ENCODE measurements at regions not wholly inside any gene's neighbourhood (a gene's known extent, or its start where the extent isn't known, plus 50 kb on each side); places are given as distances from the start of the nearest gene placed in this dataset.

DNA sequence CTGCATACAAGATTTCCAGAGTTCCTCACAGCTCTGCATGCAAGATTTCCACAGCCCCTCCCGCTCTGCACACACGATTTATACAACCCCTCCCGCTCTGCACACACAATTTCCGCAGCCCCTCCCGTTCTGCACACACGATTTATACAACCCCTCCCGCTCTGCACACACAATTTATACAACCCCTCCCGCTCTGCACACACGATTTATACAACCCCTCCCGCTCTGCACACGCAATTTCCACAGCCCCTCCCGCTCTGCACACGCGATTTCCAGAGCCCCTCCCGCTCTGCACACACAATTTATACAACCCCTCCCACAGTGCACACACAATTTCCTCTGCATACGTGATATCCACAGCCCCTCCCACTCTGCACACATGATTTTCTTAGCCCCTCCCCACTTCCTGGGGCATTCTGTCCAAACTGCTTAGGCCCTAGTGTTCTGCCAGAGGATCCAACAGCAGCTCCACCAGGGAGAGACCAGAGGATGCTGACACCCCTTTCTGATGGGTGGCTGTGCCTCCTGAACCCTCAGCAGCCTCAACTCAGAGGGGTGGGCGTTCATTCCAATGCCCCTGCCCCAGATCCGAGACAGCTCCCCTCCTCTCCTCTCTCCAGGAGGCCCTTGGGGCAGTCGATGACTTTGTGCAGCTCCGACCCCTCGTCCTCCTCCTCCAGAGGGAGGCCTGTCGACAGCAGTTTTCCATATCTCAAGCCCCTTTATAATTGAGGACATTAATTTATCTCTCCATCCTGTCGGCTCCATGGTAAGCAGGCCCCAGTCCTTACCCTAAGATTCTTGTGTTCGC lies 671.7 kb downstream of the BRD1 start:
- TF ChIP-seq, protein P1, sequence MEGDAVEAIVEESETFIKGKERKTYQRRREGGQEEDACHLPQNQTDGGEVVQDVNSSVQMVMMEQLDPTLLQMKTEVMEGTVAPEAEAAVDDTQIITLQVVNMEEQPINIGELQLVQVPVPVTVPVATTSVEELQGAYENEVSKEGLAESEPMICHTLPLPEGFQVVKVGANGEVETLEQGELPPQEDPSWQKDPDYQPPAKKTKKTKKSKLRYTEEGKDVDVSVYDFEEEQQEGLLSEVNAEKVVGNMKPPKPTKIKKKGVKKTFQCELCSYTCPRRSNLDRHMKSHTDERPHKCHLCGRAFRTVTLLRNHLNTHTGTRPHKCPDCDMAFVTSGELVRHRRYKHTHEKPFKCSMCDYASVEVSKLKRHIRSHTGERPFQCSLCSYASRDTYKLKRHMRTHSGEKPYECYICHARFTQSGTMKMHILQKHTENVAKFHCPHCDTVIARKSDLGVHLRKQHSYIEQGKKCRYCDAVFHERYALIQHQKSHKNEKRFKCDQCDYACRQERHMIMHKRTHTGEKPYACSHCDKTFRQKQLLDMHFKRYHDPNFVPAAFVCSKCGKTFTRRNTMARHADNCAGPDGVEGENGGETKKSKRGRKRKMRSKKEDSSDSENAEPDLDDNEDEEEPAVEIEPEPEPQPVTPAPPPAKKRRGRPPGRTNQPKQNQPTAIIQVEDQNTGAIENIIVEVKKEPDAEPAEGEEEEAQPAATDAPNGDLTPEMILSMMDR (IDR thresholded peaks at IDR 0.05; ENCODE audit: insufficient read depth, low read length), result no peak
- TF ChIP-seq SPI1 (IDR thresholded peaks at IDR 0.05; ENCODE audit: borderline replicate concordance, low read depth) (no peak), POLR2AphosphoS5 (IDR thresholded peaks at IDR 0.05; ENCODE audit: low read depth) (no peak), GABPA (IDR thresholded peaks at IDR 0.05; ENCODE audit: low read depth) (no peak)
- TF ChIP-seq, protein P2, sequence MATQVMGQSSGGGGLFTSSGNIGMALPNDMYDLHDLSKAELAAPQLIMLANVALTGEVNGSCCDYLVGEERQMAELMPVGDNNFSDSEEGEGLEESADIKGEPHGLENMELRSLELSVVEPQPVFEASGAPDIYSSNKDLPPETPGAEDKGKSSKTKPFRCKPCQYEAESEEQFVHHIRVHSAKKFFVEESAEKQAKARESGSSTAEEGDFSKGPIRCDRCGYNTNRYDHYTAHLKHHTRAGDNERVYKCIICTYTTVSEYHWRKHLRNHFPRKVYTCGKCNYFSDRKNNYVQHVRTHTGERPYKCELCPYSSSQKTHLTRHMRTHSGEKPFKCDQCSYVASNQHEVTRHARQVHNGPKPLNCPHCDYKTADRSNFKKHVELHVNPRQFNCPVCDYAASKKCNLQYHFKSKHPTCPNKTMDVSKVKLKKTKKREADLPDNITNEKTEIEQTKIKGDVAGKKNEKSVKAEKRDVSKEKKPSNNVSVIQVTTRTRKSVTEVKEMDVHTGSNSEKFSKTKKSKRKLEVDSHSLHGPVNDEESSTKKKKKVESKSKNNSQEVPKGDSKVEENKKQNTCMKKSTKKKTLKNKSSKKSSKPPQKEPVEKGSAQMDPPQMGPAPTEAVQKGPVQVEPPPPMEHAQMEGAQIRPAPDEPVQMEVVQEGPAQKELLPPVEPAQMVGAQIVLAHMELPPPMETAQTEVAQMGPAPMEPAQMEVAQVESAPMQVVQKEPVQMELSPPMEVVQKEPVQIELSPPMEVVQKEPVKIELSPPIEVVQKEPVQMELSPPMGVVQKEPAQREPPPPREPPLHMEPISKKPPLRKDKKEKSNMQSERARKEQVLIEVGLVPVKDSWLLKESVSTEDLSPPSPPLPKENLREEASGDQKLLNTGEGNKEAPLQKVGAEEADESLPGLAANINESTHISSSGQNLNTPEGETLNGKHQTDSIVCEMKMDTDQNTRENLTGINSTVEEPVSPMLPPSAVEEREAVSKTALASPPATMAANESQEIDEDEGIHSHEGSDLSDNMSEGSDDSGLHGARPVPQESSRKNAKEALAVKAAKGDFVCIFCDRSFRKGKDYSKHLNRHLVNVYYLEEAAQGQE (IDR thresholded peaks at IDR 0.05; ENCODE audit: insufficient replicate concordance, low read depth), result no peak

Data from HL-60 (cell line).